Stimulated activated CD8-positive, alpha-beta memory T cell treated with anti-CD3 and anti-CD28 coated beads, Interleukin-7, amount 100 ng/mL, for 24 hours (primary cell): ENCODE measurements at regions not wholly inside any gene's neighbourhood (a gene's known extent, or its start where the extent isn't known, plus 50 kb on each side); places are given as distances from the start of the nearest gene placed in this dataset.
"Not testable (repeated sequence)": the region's sequence is repeated elsewhere in the genome, so short reads cannot be mapped to it uniquely, and the experiment has no call there.

Experiments
- DNase-seq: peaks from one replicate; pipeline ENCODE4 v3.0.0-alpha.2; 2020; ENCODE audit warnings: low read depth

- DNase-seq: no peak
Measured at GRCh38 chr5:91315701-91316100, 67.4 kb downstream of the ARRDC3 start.

GRCh38 chr5:91313757-91314673 lies 69.1 kb downstream of the ARRDC3 start:
- DNase-seq: peak; percentile 55

DNA sequence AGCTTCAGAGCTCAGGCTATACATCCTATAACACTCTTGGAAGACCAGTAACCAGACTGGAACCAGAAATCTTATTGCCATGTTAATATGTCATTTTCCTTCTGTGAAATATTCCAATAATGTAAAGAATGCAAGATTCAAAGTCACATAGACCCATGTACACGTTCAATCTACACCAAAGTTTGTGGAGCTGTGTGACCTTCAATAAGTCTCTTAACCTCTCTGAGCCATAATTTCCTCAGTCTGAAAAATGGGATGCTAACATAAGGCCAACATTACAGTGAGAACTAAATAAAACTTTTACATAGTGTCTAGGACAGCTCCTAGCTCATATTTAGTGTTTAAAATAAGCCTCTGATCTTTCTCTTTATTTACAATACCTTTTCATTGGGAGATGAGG lies 70.4 kb downstream of the ARRDC3 start:
- no peak for DNase-seq

GRCh38 chr5:91311697-91312501 lies 71.2 kb downstream of the ARRDC3 start:
- DNase-seq: peak; percentile 21

DNA sequence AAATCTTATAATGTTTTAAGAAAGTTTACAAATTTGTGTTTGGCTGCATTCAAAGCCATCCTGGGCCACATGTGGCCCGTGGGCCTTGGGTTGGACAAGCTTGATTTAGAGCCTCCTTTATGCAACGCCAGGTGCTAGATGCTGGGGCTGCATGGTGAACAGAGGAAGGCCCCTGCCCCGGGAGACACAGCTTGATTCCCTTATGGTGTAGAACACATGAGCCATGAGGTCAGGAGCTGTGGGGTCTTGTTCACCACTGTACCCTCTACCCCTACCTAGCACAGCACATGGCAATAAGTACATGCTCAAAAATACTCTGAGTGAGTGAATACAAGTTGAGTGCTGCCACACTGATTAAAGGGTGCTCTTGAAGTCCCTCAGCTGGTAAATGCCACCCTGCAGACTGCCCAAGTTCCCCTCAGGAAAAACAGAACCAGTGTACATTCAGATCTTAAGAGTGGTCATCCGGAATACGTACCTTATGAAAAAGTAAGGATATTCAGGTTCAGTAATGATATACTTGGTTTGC lies 71.9 kb downstream of the ARRDC3 start:
- no peak for DNase-seq

DNA sequence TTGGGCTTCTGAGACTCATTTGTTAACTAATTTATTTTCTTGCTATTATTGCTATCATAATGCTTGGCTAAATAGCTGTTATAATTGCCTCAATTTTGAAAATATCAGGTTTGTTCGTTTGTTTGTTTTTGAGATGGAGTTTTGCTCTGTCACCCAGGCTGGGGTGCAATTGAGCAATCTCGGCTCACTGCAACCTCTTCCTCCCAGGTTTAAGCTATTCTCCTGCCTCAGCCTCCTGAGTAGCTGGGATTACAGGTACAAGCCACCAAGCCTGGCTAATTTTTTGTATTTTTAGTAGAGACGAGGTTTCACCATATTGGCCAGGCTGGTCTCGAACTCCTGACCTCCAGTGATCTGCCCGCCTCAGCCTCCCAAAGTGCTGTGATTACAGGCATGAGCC lies 75.0 kb downstream of the ARRDC3 start:
- DNase-seq: not testable (repeated sequence)

- no peak for DNase-seq
Measured at GRCh38 chr5:91307048-91307447, 76.1 kb downstream of the ARRDC3 start.

DNA sequence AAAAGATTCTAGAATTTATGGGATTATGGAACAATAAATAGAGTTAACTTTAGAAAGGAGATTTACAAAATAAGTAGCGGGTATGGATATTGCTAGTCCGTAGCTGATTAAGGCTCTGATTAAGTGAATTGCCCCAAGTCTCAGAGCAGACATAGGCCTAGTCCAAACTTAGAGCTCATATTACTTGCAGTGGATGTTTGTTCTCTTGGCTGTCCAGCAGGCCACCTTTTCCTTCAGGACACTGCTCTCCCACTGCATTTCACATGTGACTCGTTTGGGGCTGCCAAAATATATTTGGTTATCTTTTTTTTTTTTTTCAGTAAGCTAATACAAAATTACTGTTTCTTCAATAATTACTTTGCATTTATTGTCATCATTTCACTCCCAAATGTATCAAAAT lies 76.6 kb downstream of the ARRDC3 start:
- DNase-seq: no peak

GRCh38 chr5:91305640-91306039 lies 77.5 kb downstream of the ARRDC3 start:
- no peak for DNase-seq

- not testable (repeated sequence) for DNase-seq
Measured at GRCh38 chr5:91304015-91304414, 79.1 kb downstream of the ARRDC3 start.

- DNase-seq: no peak
Measured at GRCh38 chr5:91302958-91303357, 80.2 kb downstream of the ARRDC3 start.

GRCh38 chr5:91302305-91302704 lies 80.8 kb downstream of the ARRDC3 start:
- no peak for DNase-seq

DNA sequence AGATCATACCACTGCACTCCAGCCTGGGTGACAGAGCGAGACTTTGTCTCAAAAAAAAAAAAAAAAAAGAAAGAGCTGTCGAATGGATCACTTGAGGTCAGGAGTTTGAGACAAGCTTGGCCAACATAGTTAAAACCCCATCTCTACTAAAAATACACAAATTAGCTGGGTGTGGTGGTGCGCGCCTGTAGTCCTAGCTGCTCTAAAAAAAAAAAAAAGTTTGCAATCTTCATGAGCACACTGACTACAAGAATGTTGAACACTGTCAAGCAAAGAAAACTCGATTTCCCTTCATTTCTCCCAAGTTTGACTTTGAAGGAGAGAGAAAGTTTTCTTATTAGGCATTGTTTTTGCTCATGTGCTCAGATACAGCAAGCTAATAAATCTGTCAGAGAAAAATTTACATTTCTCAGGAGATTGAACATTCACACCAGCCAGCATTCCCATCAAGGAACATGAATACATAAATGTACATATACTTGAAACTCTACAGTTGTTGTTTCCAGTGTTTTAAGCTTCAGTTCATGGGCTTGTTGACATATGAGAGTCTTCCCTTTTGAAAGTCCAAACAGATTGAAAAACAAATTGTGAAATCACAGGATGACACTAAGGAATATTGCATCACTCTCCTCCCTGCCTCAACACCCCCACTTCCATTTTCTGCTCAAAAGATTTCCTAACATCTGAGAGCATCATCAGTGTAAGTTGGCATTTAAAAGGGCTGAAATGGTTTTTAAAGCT lies 81.8 kb downstream of the ARRDC3 start:
- DNase-seq: no peak

DNA sequence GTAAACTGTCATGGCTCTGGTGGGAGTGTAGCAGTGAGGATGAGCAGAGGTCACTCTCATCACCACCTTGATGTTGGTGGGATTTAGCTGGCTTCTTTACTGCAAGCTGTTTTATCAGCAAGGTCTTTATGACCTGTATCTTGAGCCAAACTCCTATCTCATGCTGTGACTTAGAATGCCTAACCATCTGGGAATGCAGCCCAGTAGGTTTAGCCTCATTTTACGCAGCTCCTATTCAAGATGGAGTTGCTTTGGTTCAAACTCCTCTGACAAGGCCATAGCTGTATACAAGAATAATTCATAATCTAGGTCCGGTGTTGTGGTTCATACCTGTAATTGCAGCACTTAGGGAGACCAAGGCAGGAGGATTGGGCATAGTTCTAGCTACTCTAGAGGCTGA lies 85.1 kb downstream of the ARRDC3 start:
- DNase-seq: no peak

DNA sequence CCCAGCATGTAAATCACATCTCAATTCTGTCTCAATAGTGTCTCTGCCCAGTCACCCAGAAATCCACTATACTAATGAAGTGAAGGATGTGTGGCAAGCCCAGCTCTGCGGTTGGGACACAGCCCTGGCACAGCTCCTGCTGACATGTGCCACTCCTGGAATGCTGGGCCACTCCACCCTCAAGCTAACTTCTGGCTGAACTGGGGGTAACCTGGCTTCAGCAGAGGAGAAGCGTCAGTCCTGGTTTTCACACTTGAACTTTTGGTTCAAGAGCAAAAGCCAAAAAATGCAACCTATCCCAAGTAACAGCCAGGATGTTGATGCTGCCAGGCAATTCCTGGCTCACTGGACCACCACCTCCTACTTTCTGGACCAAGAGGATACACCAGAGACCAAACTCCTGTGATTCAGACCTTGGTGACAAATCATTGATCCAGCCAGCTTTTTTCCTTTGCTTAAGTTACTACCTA lies 86.4 kb downstream of the ARRDC3 start:
- no peak for DNase-seq

DNA sequence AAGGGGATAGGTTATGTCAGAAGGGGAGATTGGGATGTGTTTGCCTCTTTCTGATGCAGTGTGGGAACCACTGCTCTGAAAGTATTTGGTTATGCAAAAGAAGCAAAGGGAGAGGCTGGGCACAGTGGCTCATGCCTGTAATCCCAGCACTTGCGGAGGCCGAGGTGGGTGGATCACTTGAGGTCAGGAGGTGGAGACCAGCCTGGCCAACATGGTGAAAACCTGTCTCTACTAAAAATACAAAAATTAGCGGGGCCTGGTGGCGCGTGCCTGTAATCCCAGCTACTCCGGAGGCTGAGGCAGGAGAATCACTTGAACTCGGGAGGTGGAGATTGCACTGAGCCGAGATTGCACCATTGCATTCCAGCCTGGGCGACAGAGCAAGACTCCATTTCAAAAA lies 87.0 kb downstream of the ARRDC3 start:
- DNase-seq: not testable (repeated sequence)

DNA sequence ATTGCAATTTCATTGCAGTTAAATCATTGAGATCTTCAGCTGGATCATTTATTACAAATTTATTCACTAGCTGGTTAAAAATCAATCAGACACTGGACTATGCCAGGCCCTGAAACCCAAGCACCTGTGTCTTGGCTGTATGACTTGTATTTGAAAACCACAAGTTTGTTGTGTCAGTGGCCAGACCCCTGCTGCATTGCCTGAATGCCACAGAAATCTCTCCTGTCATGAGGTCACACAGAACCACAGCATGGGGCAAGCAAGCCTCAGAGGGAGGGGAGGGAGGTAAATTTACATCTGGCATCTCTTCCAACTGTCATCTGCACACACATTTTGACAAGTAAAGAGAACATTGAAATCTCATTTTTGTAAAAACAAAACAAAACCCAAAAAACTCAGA lies 90.0 kb downstream of the ARRDC3 start:
- no peak for DNase-seq

DNA sequence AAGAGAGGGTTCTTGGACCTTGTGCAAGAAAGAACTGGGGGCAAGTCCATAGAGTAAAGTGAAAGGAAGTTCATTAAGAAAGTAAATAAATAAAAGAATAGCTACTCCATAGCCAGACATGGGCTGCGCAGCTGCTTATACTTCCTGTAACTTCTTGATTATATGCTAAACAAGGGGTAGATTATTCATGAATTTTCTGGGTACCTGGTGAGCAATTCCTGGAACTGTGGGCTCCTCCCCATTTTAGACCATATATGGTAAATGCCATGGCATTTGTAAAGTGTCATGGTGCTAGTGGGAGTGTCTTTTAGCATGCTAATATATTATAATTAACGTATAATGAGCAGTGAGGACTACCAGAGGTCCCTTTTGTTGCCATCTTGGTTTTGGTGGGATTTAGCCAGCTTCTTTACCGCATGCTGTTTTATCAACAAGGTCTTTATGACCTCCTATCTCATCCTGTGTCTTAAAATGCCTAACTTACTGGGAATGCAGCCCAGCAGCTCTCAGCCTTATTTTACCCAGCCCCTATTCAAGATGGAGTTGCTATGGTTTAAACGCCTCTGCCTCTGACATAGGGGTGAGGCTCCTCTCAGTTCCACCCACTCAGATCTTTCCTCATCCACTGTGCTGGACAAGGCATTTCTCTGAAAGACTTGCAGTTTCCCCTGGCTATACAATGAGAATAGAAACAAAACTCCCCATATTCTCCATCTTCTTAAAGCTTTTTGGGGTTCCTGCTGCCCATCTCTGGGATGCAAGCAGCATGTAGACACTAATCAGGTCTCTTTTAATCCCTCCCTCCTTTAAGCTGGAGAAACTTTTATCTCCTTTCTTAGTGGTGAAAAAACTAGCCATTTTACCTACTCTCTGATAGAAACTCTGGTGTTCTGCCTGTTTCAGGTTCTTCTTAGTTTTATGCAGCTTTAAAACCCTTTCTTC lies 91.2 kb downstream of the ARRDC3 start:
- DNase-seq: no peak

- no peak for DNase-seq
Measured at GRCh38 chr5:91288118-91288916, 94.8 kb downstream of the ARRDC3 start.

- not testable (repeated sequence) for DNase-seq
Measured at GRCh38 chr5:91285062-91285461, 98.1 kb downstream of the ARRDC3 start.
